Suppressor macrophage treated with lipopolysaccharide for 1 hour (primary cell): ENCODE measurements at regions not wholly inside any gene's neighbourhood (a gene's known extent, or its start where the extent isn't known, plus 50 kb on each side); places are given as distances from the start of the nearest gene placed in this dataset.
"Not testable (repeated sequence)": the region's sequence is repeated elsewhere in the genome, so short reads cannot be mapped to it uniquely, and the experiment has no call there.

Experiments used
- DNase-seq, 3 donors: peaks; one replicate each; pipeline ENCODE4 v3.0.0-alpha.2; 2020 to 2022

DNA sequence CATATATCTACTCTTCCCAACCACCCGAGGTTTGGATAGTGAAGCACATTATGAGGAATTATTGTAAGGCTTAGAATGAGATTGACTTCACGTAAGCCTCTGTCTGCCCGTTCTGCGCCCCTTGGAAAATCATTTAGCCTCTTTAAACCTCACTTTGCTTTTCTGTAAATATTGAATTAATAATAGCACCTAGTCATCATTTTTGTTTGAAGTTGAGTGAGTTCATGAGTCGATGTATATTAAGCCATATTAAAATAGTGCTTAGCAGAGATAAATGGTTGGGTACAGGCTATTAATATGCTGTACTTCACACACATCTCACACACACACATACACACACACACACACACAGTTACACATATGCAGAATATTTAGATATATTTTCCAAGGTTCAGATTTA lies 344.8 kb upstream of the EYS start:
- no peak for DNase-seq

DNA sequence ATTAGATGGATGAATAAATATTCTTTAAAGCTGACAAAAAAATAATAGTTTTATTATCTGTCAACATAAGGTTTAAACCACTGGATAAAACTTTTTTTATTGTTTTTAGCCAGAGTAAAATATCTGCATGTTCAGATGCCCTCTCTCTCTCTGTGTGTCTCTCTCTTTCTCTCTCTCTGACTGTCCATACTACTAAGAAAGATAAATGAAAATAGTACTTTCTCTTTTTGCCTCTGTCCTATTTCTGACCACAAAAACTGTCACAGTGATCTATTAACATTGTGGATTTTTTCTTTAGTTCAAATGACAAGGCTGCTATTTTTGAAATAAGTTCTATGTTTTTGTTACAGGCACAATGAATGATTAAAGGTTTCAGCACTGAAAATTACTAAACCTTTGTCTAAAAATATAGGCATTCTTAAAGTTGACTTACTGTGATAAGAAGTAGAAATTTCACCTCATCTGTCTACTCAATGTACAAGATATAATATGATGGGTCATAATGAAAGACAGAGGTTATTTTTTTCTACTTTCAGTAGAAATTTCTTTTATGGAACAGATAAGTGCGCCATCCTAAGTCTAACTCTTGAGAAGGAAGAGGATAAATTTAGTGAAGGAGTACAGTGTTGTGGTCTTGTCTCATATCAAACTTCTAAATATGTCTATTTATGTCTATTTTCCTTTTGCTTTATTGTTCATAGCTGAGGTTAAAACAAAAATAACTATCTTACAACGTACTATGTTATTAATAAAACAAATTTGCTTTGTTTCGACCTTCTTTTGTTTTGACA lies 341.9 kb upstream of the EYS start:
- no peak for DNase-seq

DNA sequence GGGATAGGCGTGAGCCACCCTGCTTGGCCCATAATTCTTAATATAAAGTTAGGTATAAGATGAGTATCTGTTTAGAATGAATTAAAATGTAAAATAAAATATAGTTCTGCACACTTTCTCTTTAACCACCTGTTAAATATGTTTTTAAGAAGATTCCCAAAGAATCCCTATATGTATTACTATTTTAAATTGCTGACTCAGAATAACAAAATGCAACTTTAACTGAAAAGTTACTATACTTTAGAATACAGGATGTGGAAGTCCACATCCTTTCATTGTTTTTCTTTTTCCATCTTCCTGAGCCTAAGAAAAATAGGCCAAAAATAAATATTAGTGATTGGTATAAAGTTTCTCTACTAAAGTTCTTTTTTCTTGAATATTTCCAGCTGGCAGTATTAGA lies 325.6 kb upstream of the EYS start:
- DNase-seq, result no peak

DNA sequence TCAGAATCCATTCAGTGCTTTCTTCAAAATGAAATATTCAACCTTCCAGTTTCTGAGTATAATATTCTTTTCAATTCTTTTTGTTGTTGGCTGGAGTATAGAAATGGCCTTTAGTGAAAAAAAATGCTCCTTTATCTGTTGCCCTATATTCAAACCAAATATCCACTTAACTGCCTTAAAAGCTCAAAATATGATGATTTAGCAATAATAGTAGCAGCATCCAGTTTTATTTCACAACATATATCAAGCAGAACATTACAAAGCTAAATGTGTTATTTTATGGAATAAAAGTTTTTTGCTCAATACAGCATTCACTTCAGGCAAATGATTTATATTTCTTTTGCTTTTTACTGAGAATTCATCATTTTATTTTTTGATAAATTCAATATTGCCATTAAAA lies 322.4 kb upstream of the EYS start:
- no peak for DNase-seq

DNA sequence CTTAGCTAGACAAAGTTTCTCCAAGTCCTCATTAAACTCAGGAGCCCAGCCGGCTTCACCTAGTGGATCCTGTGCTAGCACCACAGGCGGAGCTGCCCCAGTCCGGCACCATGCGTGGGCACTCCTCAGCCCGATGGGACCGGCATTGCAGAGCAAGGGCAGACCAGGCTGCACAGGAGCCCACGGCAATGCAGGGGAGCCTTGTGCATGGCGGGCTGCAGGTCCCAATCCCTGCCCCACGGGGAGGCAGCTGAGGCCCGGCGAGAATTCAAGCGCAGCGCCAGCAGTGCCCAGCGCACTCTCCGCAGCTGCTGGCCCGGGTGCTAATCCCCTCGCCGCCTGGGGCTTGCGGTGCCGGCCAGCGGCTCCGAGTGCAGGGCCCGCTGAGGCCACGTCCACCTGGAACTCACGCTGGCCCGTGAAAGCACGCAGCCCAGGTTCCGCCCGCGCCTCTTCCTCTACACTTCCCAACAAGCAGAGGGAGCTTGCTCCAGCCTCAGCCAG lies 292.3 kb upstream of the EYS start:
- no peak for DNase-seq

DNA sequence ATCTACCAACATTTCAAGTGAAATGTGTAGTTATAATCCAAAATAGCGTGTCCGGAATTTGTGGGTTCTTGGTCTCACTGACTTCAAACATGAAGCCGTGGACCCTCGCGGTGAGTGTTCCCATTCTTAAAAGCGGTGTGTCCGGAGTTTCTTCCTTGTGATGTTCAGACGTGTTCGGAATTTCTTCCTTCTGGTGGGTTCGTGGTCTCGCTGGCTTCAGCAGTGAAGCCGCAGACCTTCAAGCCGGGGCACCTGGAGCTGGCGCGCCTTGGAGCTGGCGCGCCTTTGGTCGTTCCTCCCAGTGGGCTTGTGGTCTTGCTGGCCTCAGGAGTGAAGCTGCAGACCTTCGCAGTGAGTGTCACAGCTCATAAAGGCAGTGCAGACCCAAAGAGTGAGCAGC lies 291.5 kb upstream of the EYS start:
- no peak for DNase-seq

DNA sequence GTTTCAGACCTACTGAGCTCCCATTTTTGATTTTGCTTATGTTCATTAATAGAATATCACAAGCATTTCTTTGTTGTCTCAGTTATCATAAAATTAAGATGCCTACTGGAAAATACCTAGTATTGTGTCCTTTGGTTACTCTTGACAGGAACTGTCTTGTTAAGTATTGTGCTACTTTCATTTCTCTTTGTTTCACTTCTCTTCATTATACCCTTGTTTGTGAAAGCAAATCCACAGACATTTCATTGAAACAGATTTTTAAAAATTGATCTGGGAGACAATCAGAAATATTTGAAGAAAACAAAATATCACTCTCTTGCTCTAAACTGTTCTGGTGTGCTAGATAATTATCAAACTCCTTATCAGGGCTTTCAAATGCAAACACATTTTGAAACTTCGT lies 290.5 kb upstream of the EYS start:
- no peak for DNase-seq

DNA sequence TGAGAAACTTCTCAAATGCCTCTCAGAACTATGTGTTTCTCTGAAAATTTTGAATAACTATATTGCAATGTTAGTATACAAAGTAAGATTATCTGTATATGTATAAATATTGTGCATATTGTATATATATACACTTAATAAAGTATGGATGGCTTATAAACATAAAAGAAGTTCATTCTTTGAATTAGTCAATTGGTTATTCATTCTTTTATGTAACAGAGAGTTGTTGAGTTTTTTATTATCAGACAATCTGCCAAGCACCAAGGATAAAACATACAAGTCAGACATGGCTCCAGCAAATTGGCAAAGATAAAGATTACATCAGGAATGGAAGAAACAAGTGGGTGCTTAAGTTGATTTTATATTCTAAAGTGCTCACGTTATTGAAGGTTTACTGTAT lies 289.1 kb upstream of the EYS start:
- DNase-seq, result no peak

DNA sequence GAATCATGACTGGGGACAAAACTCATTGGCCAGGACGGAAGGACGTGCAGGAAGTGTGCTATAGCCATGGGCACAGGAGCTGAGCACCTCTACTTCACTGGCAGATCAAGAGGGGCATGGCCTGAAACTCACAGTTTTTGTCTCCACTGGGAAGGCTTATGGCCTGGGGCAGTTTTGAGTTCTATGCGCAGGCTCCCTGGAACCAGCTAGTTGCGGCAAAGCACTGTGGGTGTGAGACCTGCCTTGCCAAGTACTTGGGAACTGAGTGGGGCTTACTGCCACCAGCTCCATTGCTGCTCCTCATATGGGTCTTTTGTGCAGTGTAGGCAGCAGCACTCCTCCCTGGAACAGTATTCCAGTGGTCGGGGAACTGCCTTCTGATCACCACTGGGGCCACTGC lies 282.6 kb upstream of the EYS start:
- DNase-seq, result no peak

DNA sequence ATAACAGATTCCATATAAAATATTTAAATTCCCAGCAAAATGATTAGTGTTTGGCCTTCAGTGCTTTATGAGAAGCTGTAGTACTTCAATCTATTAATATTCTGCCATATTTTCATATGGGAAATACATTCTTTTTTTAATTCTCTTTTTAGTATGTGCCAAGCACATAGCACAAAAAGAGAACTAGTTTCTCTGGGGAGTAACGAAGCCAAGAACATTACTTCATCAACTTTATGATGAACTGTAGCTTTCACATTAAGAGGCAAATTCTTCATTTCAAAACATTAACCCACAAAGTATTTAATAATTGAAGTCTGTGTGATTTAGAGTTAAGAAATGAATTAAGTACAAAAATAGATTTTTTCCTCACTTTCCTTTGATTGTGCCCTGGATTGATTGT lies 281.0 kb upstream of the EYS start:
- no peak for DNase-seq

DNA sequence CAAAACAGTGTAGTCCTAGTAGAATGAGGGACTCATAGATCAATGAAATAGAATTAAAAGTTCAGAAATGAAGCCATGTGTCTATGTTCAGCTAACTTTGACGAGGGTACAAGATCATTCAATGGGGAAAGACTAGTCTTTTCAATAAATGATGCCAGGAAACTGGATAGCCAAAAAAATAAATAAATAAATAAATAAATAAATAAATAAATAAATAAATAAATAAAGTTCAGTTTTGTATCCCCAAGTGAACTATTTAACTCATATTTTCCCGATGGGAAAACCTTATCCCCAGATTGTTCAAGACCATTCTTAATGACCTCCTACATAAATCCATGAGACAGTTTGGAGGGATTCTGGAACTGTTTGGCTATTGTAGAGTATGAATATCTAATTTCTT lies 277.1 kb upstream of the EYS start:
- no peak for DNase-seq

DNA sequence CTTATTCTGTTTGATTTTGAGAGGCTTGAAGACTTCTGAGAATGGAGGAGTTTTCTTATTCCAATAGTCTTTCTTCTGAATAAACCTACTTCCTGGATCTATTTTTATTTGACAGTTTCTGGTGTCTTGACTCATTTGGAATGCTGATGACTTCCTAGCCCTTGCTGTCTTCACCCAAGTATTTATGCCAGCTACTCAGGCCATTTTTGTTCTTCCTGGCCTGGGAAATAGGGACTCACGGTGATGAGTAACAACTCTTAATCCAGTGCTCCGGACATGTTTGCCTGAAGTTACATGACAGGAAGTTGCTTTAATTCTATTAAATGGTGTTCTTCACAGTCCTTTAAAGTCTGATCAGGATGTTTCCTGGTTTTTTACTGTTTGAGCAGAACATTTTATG lies 272.1 kb upstream of the EYS start:
- no peak for DNase-seq

DNA sequence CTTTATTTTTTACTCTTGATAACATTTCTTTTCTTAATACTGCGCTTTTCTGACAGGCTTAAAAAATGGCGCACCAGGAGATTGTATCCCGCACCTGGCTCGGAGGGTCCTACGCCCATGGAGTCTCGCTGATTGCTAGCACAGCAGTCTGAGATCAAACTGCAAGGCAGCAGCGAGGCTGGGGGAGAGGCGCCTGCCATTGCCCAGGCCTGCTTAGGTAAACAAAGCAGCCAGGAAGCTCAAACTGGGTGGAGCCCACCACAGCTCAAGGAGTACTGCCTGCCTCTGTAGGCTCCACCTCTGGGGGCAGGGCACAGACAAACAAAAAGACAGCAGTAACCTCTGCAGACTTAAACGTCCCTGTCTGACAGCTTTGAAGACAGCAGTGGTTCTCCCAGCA lies 264.2 kb upstream of the EYS start:
- not testable (repeated sequence) for DNase-seq

DNA sequence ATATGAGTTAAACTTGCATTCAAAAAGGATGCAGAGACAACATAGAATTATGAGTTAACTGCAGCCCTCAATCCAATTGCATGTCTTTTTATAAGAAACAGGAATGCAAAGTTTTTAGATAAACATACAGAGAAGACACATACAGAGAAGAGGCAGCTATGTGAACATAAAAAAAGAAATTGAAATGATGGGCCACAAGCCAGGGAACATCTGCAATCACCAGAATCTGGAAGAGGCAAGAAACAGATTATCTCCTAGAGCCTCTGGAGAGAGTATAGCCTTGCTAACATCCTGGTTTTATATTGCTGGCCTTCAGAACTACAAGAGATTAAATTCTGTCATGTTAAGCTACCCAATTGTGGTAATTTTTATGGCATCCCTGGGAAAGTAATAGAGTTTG lies 257.2 kb upstream of the EYS start:
- no peak for DNase-seq

DNA sequence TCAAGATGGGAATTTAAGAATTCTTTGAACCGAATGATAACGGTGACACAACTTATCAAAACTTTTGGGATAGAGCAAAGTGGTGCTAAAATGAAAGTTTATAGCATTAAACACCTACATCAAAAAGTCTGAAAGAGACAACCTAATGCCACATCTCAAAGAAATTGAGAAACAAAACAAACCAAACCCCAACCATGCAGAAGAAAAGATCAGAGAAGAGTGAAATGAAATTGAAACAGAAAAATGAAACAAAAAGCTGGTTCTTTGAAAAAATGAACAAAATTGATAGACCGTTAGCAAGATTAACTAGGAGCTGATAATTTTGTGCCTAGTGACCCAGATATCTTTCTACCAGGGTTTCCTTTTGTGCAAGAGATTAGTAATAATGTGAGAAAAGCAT lies 248.0 kb upstream of the EYS start:
- no peak for DNase-seq

DNA sequence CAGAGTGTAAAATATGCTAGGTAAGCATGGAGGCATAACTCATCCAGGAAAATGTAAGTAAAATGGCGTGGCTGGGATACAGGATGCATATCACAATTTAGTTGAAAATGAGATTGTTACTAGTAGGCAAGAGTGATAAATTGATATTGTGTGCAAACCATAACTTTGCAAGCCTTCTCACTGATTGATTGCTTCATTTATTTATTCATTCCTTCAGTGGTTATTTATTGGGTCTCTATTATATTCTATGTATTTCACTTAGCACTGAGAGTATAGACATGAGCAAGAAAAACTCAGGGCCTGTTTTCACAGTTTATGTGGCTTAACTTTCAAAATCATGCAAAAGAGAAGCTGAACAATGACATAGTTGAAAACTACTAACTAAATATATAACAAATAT lies 241.0 kb upstream of the EYS start:
- no peak for DNase-seq

DNA sequence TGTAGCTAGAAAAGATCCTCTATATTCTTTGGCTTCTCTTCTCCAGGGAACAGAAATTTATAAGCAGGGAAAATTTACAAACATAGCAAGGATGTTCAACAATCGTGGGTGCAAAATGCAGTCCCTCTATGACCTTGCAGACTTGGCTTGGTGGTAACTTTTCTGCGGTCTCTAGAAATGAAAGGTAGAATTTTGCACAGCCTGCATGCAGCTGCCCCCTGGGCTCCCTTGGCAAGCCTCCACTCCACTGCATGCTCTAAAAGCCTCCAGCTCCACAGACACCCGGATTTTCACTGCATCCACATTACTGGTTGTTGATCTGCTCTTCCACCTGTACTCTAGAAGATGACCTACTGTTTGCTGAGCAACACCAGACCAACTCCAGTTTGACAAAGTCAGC lies 236.5 kb upstream of the EYS start:
- no peak for DNase-seq

DNA sequence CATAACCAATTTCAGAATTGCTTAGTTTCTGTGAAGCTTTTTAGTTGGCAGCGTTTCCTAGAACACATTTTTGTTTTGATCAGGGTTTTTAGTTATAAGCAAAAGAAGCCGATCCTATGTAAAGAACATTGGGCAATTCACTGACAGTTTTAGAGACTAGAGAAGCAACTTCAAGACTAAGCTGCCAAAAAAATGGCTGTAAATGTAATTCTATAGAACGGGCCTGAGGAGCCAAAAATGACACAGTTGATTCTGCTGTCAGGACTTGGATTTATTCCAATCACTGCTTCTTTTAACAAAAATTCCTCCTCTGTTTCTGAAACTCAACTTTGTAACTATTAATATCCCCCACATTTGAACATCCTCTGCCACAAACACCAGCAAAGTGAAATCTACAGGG lies 236.0 kb upstream of the EYS start:
- no peak for DNase-seq

DNA sequence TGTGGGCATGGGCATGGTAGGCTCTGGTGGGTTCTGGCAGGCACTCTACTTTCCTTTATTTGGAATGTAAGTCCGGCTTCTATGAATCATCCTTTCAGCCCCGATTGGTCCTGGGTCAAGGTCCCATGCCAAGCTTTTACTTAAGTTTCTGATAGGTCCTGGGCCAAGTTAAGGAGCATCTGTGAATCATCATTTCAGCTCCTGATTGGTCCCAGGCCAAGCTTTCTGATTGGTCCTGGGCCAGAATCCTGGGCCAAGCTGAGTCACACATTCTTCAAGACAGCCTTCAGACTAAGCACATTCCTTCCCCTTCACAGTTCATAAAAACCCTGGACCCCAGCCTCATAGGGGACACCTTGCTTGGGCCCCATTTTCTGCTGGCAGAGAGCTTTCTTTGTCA lies 231.0 kb upstream of the EYS start:
- DNase-seq, result no peak

DNA sequence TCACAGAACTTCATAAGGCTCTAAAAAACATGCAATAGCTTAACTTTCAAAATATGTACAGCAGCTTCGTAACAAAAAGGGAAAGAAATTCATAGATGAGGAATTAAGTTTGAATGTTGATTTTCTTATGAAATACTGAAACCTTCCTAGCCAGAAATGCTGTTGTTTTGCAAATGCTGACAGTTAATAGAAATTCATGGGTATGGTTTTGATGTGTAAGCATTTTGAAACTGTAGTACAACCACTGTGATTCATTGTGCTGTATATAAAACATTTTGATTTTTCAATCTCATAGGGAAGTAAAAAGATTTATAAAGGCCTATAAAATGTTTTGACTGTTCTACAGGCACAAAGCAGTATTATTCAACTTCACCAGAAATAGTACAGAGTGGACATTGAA lies 228.4 kb upstream of the EYS start:
- DNase-seq, result no peak

DNA sequence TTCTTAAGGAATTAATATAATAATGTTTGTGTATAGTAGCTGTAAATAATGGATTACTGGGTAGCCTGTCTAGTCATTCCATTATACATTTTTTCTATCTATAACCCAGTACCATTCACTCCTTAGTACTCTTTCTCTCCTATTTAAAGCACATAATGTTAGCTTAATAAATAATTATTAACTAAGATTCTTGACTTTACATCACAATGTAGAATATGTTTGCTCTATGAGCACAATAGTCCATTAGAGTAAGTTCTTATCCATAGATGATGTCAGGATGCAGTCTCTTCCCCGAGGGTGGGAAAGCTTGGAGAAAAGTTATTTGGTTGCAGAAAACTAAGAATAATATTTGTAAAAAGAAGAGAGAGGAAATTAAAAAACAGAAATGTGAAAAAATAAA lies 226.4 kb upstream of the EYS start:
- DNase-seq, result no peak

DNA sequence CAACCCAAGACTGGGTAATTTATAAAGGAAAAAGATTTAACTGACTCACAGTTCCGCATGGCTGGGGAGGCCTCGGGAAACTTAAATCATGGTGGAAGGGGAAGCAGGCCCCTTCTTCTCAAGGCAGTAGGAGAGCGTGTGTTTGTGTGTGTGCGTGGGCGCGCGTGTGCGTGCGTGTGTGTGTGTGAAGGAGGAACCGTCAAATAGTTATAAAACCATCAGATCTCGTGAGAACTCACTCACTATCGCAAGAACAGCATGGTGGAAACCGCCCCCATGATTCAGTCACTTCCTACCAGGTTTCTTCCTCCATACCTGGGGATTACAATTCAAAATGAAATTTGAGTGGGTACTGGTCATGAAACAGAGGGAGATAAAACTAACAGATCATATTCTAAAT lies 220.1 kb upstream of the EYS start:
- DNase-seq, result no peak

DNA sequence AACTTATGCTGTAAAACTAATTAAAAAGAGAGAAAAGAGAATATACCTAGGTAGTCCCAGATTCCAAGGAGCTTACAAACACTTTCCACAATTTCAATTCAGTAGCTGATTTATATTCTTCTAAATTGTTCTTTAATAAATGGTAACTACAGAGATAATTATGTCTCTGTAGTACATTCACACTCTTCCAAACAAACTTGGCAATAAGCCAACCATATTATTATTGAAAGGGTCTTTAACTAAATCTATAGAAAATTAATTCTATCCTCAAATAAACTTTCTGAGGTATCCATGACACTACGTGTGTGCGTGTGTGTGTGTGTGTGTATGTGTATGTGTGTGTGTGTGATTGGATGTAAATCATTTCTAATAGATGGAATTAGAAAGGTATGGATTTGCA lies 217.4 kb upstream of the EYS start:
- DNase-seq, result no peak

DNA sequence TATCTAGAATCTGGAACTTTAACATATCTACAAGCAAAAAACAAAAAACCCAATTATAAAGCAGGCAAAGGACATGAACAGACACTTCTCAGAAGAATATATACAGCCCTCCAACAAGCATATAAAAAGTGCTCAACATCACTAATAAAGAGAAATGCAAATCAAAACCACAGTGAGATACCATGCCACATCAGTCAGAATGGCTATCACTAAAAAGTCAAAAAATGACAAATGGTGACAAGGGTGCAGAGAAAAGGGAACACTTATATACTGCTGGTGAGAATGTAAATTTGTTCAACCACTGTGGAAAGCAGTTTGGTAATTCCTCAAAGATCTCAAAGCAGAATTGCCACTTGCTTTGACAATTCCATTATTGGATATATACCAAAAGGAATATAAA lies 215.0 kb upstream of the EYS start:
- no peak for DNase-seq

DNA sequence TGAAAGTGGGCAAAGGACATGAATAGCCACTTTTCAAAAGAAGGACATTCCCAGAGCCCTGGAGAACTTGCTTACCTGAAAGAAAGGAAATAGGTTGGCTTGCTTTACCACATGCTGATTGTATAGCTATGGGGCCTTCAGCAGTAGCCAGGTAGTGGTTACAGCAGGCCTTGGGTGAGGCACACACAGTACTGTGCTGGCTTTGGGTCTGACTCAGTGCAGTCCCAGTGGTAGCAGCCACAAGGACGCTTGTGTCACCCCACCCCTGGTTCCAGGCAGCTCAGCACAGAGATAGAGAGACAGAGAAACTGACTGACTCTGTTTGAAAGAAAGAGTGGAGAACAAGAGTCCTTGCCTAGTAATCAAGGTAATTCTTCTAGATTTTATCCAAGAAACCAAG lies 201.0 kb upstream of the EYS start:
- no peak for DNase-seq

DNA sequence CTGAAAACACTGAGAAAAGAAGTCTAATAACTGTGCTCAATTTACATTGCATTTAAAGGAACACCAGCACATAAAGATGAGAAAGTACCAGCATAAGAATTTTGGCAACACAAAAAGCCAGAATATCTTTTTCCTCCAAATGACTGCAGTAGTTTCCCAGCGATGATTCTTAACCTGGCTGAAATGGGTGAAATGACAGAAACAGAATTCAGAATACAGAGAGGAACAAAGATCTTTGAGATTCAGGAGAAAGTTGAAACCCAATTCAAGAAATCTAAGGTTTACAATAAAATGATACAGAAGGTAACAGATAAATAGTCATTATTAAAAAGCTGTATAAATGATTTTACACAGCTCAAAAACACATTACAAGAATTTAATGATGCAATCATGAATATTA lies 197.0 kb upstream of the EYS start:
- DNase-seq, result no peak
